GM13976 (cell line): ENCODE measurements at regions not wholly inside any gene's neighbourhood (a gene's known extent, or its start where the extent isn't known, plus 50 kb on each side); places are given as distances from the start of the nearest gene placed in this dataset.
A peak's percentile ranks its signal among the peaks of the same experiment; 100 is the strongest.

Source experiments
- DNase-seq: peaks from one replicate; pipeline ENCODE4 v3.0.0; 2012; ENCODE audit warnings: low spot score
- CTCF ChIP-seq: IDR thresholded peaks from 2 replicates; pipeline ENCODE4 v1.5.1; 2012; ENCODE audit warnings: borderline replicate concordance, mild to moderate bottlenecking; ENCODE audit not compliant: insufficient read depth; ENCODE audit errors: extremely low read depth, missing control alignments, control extremely low read depth
- in situ Hi-C: fragments of 300-500 bp; cut with MboI; formaldehyde crosslinking; loops from one replicate; pipeline ENCODE4 v1.12.0; 2022; ENCODE audit warnings: low sequenced_read_pairs, mixed read lengths, inconsistent platforms; ENCODE audit not compliant: unreplicated experiment

- peak; percentile 65 for DNase-seq
- in situ Hi-C loops: no loop called here
- no peak for TF ChIP-seq CTCF
Observed at GRCh38 chr9:129496473-129497004, 124.4 kb downstream of the C9orf50 start.

GRCh38 chr9:129495620-129496472 is 125.1 kb downstream of the C9orf50 start:
- DNase-seq: peak; percentile 87
- TF ChIP-seq CTCF: no peak
- in situ Hi-C loops: no loop called here

- TF ChIP-seq CTCF: no peak
- in situ Hi-C loops: no loop called here
- DNase-seq: no peak
Observed at GRCh38 chr9:129494113-129494789, 126.7 kb downstream of the C9orf50 start.

- in situ Hi-C loops: no loop called here
- no peak for TF ChIP-seq CTCF
Observed at GRCh38 chr9:129493706-129494047, 127.2 kb downstream of the C9orf50 start.

GRCh38 chr9:129493002-129493705 is 127.7 kb downstream of the C9orf50 start:
- in situ Hi-C loops: no loop called here
- no peak for TF ChIP-seq CTCF
- no peak for DNase-seq

More at GRCh38 chr9:129493706-129494047, 127.2 kb downstream of the C9orf50 start:
- no peak for DNase-seq

GRCh38 chr9:129491487-129491855 is 129.4 kb downstream of the C9orf50 start:
- no peak for DNase-seq
- TF ChIP-seq CTCF: no peak
- in situ Hi-C loops: no loop called here
